A673 (cell line): ENCODE measurements at regions not wholly inside any gene's neighbourhood (a gene's known extent, or its start where the extent isn't known, plus 50 kb on each side); places are given as distances from the start of the nearest gene placed in this dataset.

Experiments used
- BruUV-seq: library from RNA; stranded (reverse); fragments of 400-500 nt; replicated peaks from 2 replicates; lab custom pipeline; 2021; lab: Mats Ljungman, UMichigan
- CTCF ChIA-PET: fragments of 300-600 bp; sonication (Branson Sonifier 250); formaldehyde crosslinking; loops from one replicate; lab custom pipeline; 2022; ENCODE audit warnings: antibody characterized with exemption; lab: Charles Lee
- POLR2A ChIA-PET: fragments of 300-600 bp; sonication (Branson Sonifier 250); formaldehyde crosslinking; loops from one replicate; lab custom pipeline; 2022; ENCODE audit warnings: antibody characterized with exemption; ENCODE audit not compliant: low non-redundant PET; lab: Charles Lee
- DNase-seq: peaks from one replicate; pipeline ENCODE4 v3.0.0-alpha.2; 2015; ENCODE audit warnings: low spot score
- H3K27ac ChIP-seq: fragments of 200-600 bp; sonication (generic); 2 replicates; pipeline ENCODE4 v1.5.1; 2016; ENCODE audit warnings: mixed run types, low read depth, mild to moderate bottlenecking, mixed read lengths, antibody characterized with exemption, low read length; ENCODE audit not compliant: poor library complexity, severe bottlenecking
- H3K27me3 ChIP-seq: fragments of 200-600 bp; sonication (generic); replicated peaks from 2 replicates; pipeline ENCODE4 v1.6.1; 2017; ENCODE audit warnings: mixed run types, low read depth, mild to moderate bottlenecking, mixed read lengths, antibody characterized with exemption, low read length; ENCODE audit not compliant: insufficient read depth, poor library complexity
- H3K36me3 ChIP-seq: fragments of 200-600 bp; sonication (generic); 2 replicates; pipeline ENCODE4 v1.6.1; 2016; ENCODE audit warnings: mixed run types, mild to moderate bottlenecking, mixed read lengths, antibody characterized with exemption, low read length; ENCODE audit not compliant: insufficient read depth, poor library complexity, severe bottlenecking
- H3K4me1 ChIP-seq: fragments of 200-600 bp; sonication (generic); 2 replicates; pipeline ENCODE4 v1.6.1; 2017; ENCODE audit warnings: mixed run types, mild to moderate bottlenecking, mixed read lengths, antibody characterized with exemption, low read length; ENCODE audit not compliant: insufficient read depth, poor library complexity, severe bottlenecking
- H3K4me3 ChIP-seq: fragments of 200-600 bp; sonication (generic); 2 replicates; pipeline ENCODE4 v1.5.1; 2016; ENCODE audit warnings: low read depth, mixed run types, mild to moderate bottlenecking, mixed read lengths, low read length; ENCODE audit not compliant: poor library complexity, severe bottlenecking
- H3K9me3 ChIP-seq: fragments of 200-600 bp; sonication (generic); 2 replicates; pipeline ENCODE4 v1.6.1; 2016; ENCODE audit warnings: mixed run types, low read depth, mild to moderate bottlenecking, mixed read lengths, antibody characterized with exemption, low read length; ENCODE audit not compliant: poor library complexity, severe bottlenecking
- CTCF ChIP-seq: fragments of 300-800, 200-600 bp; sonication (generic); conservative IDR thresholded peaks from 2 replicates; pipeline ENCODE4 v1.5.1; 2017; ENCODE audit warnings: low read depth, mild to moderate bottlenecking, antibody characterized with exemption, low read length, moderate library complexity, mixed read lengths
- EZH2 ChIP-seq: fragments of 200-600 bp; sonication (generic); IDR thresholded peaks from 2 replicates; pipeline ENCODE4 v1.6.1; 2017; ENCODE audit warnings: borderline replicate concordance, low read depth, mild to moderate bottlenecking, mixed read lengths, antibody characterized with exemption, low read length; ENCODE audit not compliant: poor library complexity, severe bottlenecking
- intact Hi-C: fragments of 100-400 bp; cut with micrococcal nuclease; formaldehyde crosslinking; loops from one replicate; pipeline ENCODE4 v1.10.0; 2022; ENCODE audit not compliant: unreplicated experiment

- no peak overlapping the region for H3K4me3 ChIP-seq
- TF ChIP-seq CTCF (no peak), EZH2 (no peak)
- peaks cover 6% of the 10 kb centered on the region for H3K9me3 ChIP-seq
- CTCF ChIA-PET: no interaction called here
- intact Hi-C loops: no loop called here
- DNase-seq: peak; percentile 11
- POLR2A ChIA-PET: no interaction called here
- no peaks in the 10 kb centered on the region for H3K27me3 ChIP-seq
- no peak overlapping the region for H3K27ac ChIP-seq
- no TSS peak for BruUV-seq
- no peaks in the 10 kb centered on the region for H3K4me1 ChIP-seq
- no peaks in the 10 kb centered on the region for H3K36me3 ChIP-seq
These were observed 1841.9 kb downstream of the STIM2 start for GRCh38 chr4:28702571-28702970.

- TF ChIP-seq CTCF (no peak), EZH2 (no peak)
- Histone ChIP-seq H3K4me1 (no peaks in the 10 kb centered on the region), H3K27me3 (no peaks in the 10 kb centered on the region), H3K4me3 (no peak overlapping the region), H3K27ac (no peak overlapping the region), H3K9me3 (peaks cover 13% of the 10 kb centered on the region), H3K36me3 (no peaks in the 10 kb centered on the region)
- no peak for DNase-seq
- ChIA-PET CTCF (no interaction called here), POLR2A (no interaction called here)
- intact Hi-C loops: no loop called here
- no TSS peak for BruUV-seq
These were observed 1849.2 kb downstream of the STIM2 start for GRCh38 chr4:28709891-28710290.

GRCh38 chr4:28723371-28723770 lies 1862.7 kb downstream of the STIM2 start:
- Histone ChIP-seq H3K4me3 (no peak overlapping the region), H3K9me3 (no peaks in the 10 kb centered on the region), H3K4me1 (no peaks in the 10 kb centered on the region), H3K36me3 (no peaks in the 10 kb centered on the region), H3K27ac (no peak overlapping the region), H3K27me3 (no peaks in the 10 kb centered on the region)
- BruUV-seq: no TSS peak
- POLR2A ChIA-PET: no interaction called here
- TF ChIP-seq EZH2 (no peak), CTCF (no peak)
- intact Hi-C loops: no loop called here
- CTCF ChIA-PET: no interaction called here
- DNase-seq: no peak
